ENCODE measurements at regions not wholly inside any gene's neighbourhood (a gene's known extent, or its start where the extent isn't known, plus 50 kb on each side); places are given as distances from the start of the nearest gene placed in this dataset.
"Not testable (repeated sequence)": the region's sequence is repeated elsewhere in the genome, so short reads cannot be mapped to it uniquely, and the experiment has no call there.

DNA sequence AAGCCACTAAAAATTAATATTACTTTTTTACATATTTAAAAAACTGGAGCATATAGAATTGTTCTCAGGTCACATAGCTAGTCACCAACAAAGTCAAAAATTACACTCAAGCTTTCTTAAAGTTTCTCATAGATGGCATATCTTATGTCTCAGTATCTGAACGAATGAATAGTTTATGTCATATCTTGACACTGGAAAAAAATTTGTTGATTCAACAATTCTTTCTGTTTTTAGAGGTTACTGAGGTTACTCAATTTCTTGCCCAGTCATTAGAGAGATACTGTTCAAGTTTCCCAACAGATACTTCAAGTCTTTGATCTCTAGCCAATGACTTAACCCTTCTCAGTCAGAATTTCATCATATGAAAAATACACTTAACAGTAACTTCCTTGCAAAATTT is 113.1 kb upstream of the XIRP2 start:
- TF ChIP-seq EZH2 (IDR thresholded peaks at IDR 0.05; ENCODE audit: borderline replicate concordance, low read length), result no peak
- TF ChIP-seq, protein P1, sequence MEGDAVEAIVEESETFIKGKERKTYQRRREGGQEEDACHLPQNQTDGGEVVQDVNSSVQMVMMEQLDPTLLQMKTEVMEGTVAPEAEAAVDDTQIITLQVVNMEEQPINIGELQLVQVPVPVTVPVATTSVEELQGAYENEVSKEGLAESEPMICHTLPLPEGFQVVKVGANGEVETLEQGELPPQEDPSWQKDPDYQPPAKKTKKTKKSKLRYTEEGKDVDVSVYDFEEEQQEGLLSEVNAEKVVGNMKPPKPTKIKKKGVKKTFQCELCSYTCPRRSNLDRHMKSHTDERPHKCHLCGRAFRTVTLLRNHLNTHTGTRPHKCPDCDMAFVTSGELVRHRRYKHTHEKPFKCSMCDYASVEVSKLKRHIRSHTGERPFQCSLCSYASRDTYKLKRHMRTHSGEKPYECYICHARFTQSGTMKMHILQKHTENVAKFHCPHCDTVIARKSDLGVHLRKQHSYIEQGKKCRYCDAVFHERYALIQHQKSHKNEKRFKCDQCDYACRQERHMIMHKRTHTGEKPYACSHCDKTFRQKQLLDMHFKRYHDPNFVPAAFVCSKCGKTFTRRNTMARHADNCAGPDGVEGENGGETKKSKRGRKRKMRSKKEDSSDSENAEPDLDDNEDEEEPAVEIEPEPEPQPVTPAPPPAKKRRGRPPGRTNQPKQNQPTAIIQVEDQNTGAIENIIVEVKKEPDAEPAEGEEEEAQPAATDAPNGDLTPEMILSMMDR (IDR thresholded peaks at IDR 0.05; ENCODE audit: low read length), result no peak
- no peak overlapping the region for H3K4me3 ChIP-seq (ENCODE audit: low read depth, low read length, poor library complexity, severe bottlenecking)
- no peak overlapping the region for H3K27ac ChIP-seq (ENCODE audit: low read depth, low read length, poor library complexity, severe bottlenecking)
- no peaks in the 10 kb centered on the region for H3K36me3 ChIP-seq (ENCODE audit: insufficient read depth, low read length)
- no peaks in the 10 kb centered on the region for H4K20me1 ChIP-seq (ENCODE audit: insufficient read depth, low read length)
- H3K4me1 ChIP-seq (ENCODE audit: insufficient read depth, low read length, severe bottlenecking), result no peaks in the 10 kb centered on the region
- H3K27me3 ChIP-seq (ENCODE audit: insufficient read depth, low read length), result no peaks in the 10 kb centered on the region
- H3K9me2 ChIP-seq (ENCODE audit: low read depth, low read length), result no peaks in the 10 kb centered on the region
- no peaks in the 10 kb centered on the region for H3K9me3 ChIP-seq (ENCODE audit: low read length)
- H3K79me2 ChIP-seq (ENCODE audit: insufficient read depth, low read length), result no peaks in the 10 kb centered on the region
- no peak overlapping the region for H3K4me2 ChIP-seq (ENCODE audit: low read length)
- H2AFZ ChIP-seq (ENCODE audit: low read length), result no peak overlapping the region
- no peaks in the 10 kb centered on the region for H3F3A ChIP-seq (ENCODE audit: insufficient read depth, low read length)
- H3K9ac ChIP-seq (ENCODE audit: low read length), result no peak overlapping the region

DNA sequence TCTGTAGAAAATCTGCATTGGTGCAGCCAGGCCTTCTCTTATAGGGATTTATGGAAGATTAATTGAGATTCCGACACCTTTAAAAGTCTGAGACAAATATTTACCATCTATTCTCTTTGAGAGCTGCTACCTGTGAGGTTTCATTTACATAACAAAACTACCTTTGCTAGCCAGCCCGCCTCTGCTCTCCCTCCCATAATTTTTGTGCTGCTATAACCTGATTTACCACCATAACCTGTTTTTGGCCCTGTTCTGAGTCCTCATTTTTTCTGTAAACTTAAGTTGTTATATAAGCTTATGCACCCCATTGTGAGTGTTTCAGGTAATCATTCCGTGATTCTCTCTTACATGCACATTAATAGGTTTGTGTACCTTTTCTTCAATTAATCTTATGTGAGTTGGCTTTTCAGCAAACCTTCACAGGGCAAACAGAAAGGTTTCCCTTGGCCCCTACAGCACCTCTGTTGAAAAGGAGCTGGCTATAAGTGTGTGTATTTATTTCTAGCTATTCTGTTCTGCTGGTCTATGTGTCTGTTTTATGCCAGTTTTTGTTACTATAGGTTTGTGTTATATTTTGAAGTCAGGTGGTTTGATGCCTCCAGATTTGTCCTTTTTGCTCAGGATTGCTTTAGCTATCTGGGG is 114.9 kb upstream of the XIRP2 start:
- Histone ChIP-seq H3K36me3 (ENCODE audit: insufficient read depth, low read length) (no peaks in the 10 kb centered on the region), H4K20me1 (ENCODE audit: insufficient read depth, low read length) (no peaks in the 10 kb centered on the region), H3K27me3 (ENCODE audit: insufficient read depth, low read length) (no peaks in the 10 kb centered on the region), H3K4me2 (ENCODE audit: low read length) (no peak overlapping the region), H3K4me1 (ENCODE audit: insufficient read depth, low read length, severe bottlenecking) (no peaks in the 10 kb centered on the region), H3K4me3 (ENCODE audit: low read depth, low read length, poor library complexity, severe bottlenecking) (no peak overlapping the region), H3K9me3 (ENCODE audit: low read length) (no peaks in the 10 kb centered on the region), H3K9ac (ENCODE audit: low read length) (no peak overlapping the region), H3F3A (ENCODE audit: insufficient read depth, low read length) (no peaks in the 10 kb centered on the region), H2AFZ (ENCODE audit: low read length) (no peak overlapping the region), H3K79me2 (ENCODE audit: insufficient read depth, low read length) (no peaks in the 10 kb centered on the region), H3K27ac (ENCODE audit: low read depth, low read length, poor library complexity, severe bottlenecking) (no peak overlapping the region), H3K9me2 (ENCODE audit: low read depth, low read length) (no peaks in the 10 kb centered on the region)
- TF ChIP-seq EZH2 (IDR thresholded peaks at IDR 0.05; ENCODE audit: borderline replicate concordance, low read length), result no peak
- TF ChIP-seq, protein P1 (IDR thresholded peaks at IDR 0.05; ENCODE audit: low read length), result no peak

DNA sequence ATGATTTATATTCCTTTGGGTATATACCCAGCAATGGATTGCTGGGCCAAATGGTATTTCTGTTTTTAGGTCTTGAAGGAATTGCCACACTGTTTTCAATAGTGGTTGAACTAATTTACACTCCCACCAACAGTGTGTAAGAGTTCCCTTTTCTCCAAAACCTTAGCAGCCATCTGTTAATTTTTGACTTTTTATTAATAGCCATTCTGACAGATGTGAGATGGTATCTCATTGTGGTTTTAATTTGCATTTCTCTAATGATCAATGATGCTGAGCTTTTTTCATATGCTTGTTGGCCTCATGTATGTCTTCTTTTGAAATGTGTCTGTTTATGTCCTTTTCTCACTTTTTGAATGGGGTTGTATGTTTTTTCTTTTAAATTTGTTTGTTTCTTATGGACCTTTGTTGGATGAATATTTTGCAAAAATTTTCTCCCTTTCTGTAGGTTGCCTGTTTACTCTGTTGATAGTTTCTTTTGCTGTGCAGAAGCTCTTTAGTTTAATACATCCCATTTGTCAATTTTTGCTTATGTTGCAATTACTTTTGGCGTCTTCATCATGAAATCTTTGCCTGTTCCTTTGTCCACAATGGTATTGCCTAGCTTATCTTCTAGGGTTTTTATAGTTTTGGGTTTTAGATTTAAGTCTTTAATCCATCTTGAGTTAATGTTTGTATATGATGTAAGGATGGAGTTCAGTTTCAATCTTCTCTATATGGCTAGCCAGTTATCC is 119.7 kb upstream of the XIRP2 start:
- H3K27ac ChIP-seq (ENCODE audit: low read depth, low read length, poor library complexity, severe bottlenecking), result no peak overlapping the region
- no peaks in the 10 kb centered on the region for H3K79me2 ChIP-seq (ENCODE audit: insufficient read depth, low read length)

DNA sequence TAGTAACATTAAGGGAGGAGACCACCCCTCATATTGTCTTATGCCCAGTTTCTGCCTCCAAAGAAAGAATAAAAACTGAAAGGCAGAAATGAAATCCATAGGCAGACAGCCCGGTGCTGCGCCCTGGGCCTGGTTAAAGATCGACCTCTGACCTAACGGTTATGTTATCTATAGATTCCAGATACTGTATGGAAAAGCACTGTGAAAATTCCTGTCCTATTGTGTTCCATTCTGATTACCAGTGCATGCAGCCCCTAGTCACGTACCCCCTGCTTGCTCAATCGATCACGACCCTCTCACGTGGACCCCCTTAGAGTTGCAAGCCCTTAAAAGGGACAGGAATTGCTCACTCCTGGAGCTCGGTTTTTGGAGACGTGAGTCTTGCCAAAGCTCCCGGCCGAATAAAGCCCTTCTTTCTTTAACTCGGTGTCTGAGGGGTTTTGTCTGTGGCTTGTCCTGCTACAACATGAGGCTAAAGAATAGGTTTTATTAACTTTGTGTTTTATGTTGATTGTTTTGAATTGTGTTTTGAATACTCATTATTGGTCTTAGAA is 121.4 kb upstream of the XIRP2 start:
- not testable (repeated sequence) for H3K9me3 ChIP-seq (ENCODE audit: low read length); H2AFZ ChIP-seq (ENCODE audit: low read length); H3K27me3 ChIP-seq (ENCODE audit: insufficient read depth, low read length); H3K9me2 ChIP-seq (ENCODE audit: low read depth, low read length); H3K4me1 ChIP-seq (ENCODE audit: insufficient read depth, low read length, severe bottlenecking); H3K4me3 ChIP-seq (ENCODE audit: low read depth, low read length, poor library complexity, severe bottlenecking); H3K79me2 ChIP-seq (ENCODE audit: insufficient read depth, low read length); H3K4me2 ChIP-seq (ENCODE audit: low read length); H3K9ac ChIP-seq (ENCODE audit: low read length); H3F3A ChIP-seq (ENCODE audit: insufficient read depth, low read length); H3K27ac ChIP-seq (ENCODE audit: low read depth, low read length, poor library complexity, severe bottlenecking); H4K20me1 ChIP-seq (ENCODE audit: insufficient read depth, low read length); H3K36me3 ChIP-seq (ENCODE audit: insufficient read depth, low read length)

More for the DNA sequence above, 119.7 kb upstream of the XIRP2 start:
- TF ChIP-seq, protein P1 (IDR thresholded peaks at IDR 0.05; ENCODE audit: low read length), result no peak
- no peak for TF ChIP-seq EZH2 (IDR thresholded peaks at IDR 0.05; ENCODE audit: borderline replicate concordance, low read length)
- no peak overlapping the region for H3K4me3 ChIP-seq (ENCODE audit: low read depth, low read length, poor library complexity, severe bottlenecking)
- H3K4me2 ChIP-seq (ENCODE audit: low read length), result no peak overlapping the region
- H3K9ac ChIP-seq (ENCODE audit: low read length), result no peak overlapping the region
- H3K27me3 ChIP-seq (ENCODE audit: insufficient read depth, low read length), result no peaks in the 10 kb centered on the region
- no peaks in the 10 kb centered on the region for H3K4me1 ChIP-seq (ENCODE audit: insufficient read depth, low read length, severe bottlenecking)
- no peaks in the 10 kb centered on the region for H3K9me2 ChIP-seq (ENCODE audit: low read depth, low read length)
- no peaks in the 10 kb centered on the region for H3K9me3 ChIP-seq (ENCODE audit: low read length)
- H3K36me3 ChIP-seq (ENCODE audit: insufficient read depth, low read length), result no peaks in the 10 kb centered on the region
- H3F3A ChIP-seq (ENCODE audit: insufficient read depth, low read length), result no peaks in the 10 kb centered on the region
- no peak overlapping the region for H2AFZ ChIP-seq (ENCODE audit: low read length)
- no peaks in the 10 kb centered on the region for H4K20me1 ChIP-seq (ENCODE audit: insufficient read depth, low read length)

Measured in OCI-LY1 (cell line).